Glutamatergic neuron (in vitro differentiated cells): ENCODE measurements at regions not wholly inside any gene's neighbourhood (a gene's known extent, or its start where the extent isn't known, plus 50 kb on each side); places are given as distances from the start of the nearest gene placed in this dataset.
"Not testable (repeated sequence)": the region's sequence is repeated elsewhere in the genome, so short reads cannot be mapped to it uniquely, and the experiment has no call there.

Source experiments
- DNase-seq: peaks from one replicate; pipeline ENCODE4 v3.0.0; 2022
- H3K27ac Mint-ChIP-seq: one replicate; pipeline ENCODE4 v1.8.0; 2020; ENCODE audit warnings: mild to moderate bottlenecking, mixed read lengths, inconsistent platforms; ENCODE audit not compliant: unreplicated experiment
- H3K27me3 Mint-ChIP-seq: one replicate; pipeline ENCODE4 v1.8.0; 2020; ENCODE audit warnings: mild to moderate bottlenecking, moderate library complexity, mixed read lengths, inconsistent platforms; ENCODE audit not compliant: unreplicated experiment
- H3K36me3 Mint-ChIP-seq: one replicate; pipeline ENCODE4 v1.8.0; 2020; ENCODE audit warnings: mild to moderate bottlenecking, mixed read lengths, inconsistent platforms; ENCODE audit not compliant: unreplicated experiment
- H3K4me1 Mint-ChIP-seq: one replicate; pipeline ENCODE4 v1.8.0; 2020; ENCODE audit warnings: mild to moderate bottlenecking, low read depth, mixed read lengths, inconsistent platforms; ENCODE audit not compliant: unreplicated experiment
- H3K4me3 Mint-ChIP-seq: one replicate; pipeline ENCODE4 v1.8.0; 2020; ENCODE audit warnings: mild to moderate bottlenecking, mixed read lengths, inconsistent platforms; ENCODE audit not compliant: unreplicated experiment
- H3K9me3 Mint-ChIP-seq: one replicate; pipeline ENCODE4 v1.8.0; 2020; ENCODE audit warnings: mild to moderate bottlenecking, moderate library complexity, mixed read lengths, inconsistent platforms; ENCODE audit not compliant: unreplicated experiment
- CTCF ChIP-seq: fragments of 200-600 bp; sonication (generic); IDR thresholded peaks from one replicate; pipeline ENCODE4 v1.5.0; 2021; ENCODE audit not compliant: partially characterized antibody, unreplicated experiment

- Mint-ChIP-seq H3K4me1 (no peaks in the 10 kb centered on the region), H3K9me3 (no peaks in the 10 kb centered on the region), H3K36me3 (no peaks in the 10 kb centered on the region), H3K27ac (no peak overlapping the region), H3K4me3 (no peak overlapping the region), H3K27me3 (no peaks in the 10 kb centered on the region)
- no peak for TF ChIP-seq CTCF
- DNase-seq = no peak
Observed at GRCh38 chrX:25442499-25442898, 426.7 kb upstream of the ARX start.

- no peak for TF ChIP-seq CTCF
- Mint-ChIP-seq H3K9me3 (no peaks in the 10 kb centered on the region), H3K4me3 (no peak overlapping the region), H3K27ac (no peak overlapping the region), H3K4me1 (no peaks in the 10 kb centered on the region), H3K27me3 (no peaks in the 10 kb centered on the region), H3K36me3 (no peaks in the 10 kb centered on the region)
- DNase-seq = no peak
Observed at GRCh38 chrX:25433307-25433706, 417.5 kb upstream of the ARX start.

- DNase-seq = no peak
- no peaks in the 10 kb centered on the region for H3K36me3 Mint-ChIP-seq
- no peak overlapping the region for H3K27ac Mint-ChIP-seq
- TF ChIP-seq CTCF = no peak
- no peaks in the 10 kb centered on the region for H3K27me3 Mint-ChIP-seq
- no peaks in the 10 kb centered on the region for H3K4me1 Mint-ChIP-seq
- H3K4me3 Mint-ChIP-seq = no peak overlapping the region
- no peaks in the 10 kb centered on the region for H3K9me3 Mint-ChIP-seq
Observed at GRCh38 chrX:25432396-25432795, 416.6 kb upstream of the ARX start.

GRCh38 chrX:25427873-25428555 is 412.2 kb upstream of the ARX start:
- Mint-ChIP-seq H3K36me3 (no peaks in the 10 kb centered on the region), H3K27me3 (no peaks in the 10 kb centered on the region), H3K27ac (no peak overlapping the region)

GRCh38 chrX:25404163-25404562 is 388.4 kb upstream of the ARX start:
- not testable (repeated sequence) for H3K4me3 Mint-ChIP-seq, H3K9me3 Mint-ChIP-seq, DNase-seq, H3K27ac Mint-ChIP-seq, H3K36me3 Mint-ChIP-seq, H3K27me3 Mint-ChIP-seq, H3K4me1 Mint-ChIP-seq

More at GRCh38 chrX:25427873-25428555, 412.2 kb upstream of the ARX start:
- Mint-ChIP-seq H3K9me3 (no peaks in the 10 kb centered on the region), H3K4me3 (no peak overlapping the region), H3K4me1 (no peaks in the 10 kb centered on the region)
- peak; percentile 28 for DNase-seq
- TF ChIP-seq CTCF = peak; percentile 12
